CD14-positive monocyte (primary cell): ENCODE measurements at regions not wholly inside any gene's neighbourhood (a gene's known extent, or its start where the extent isn't known, plus 50 kb on each side); places are given as distances from the start of the nearest gene placed in this dataset.
"Not testable (repeated sequence)": the region's sequence is repeated elsewhere in the genome, so short reads cannot be mapped to it uniquely, and the experiment has no call there.

Experiments used
- DNase-seq, 3 donors: peaks; one replicate each; pipeline ENCODE4 v3.0.0-alpha.2; 2011 to 2022
- H2AFZ ChIP-seq: 2 replicates; pipeline ENCODE4 v1.6.0; 2012; ENCODE audit warnings: mild to moderate bottlenecking, low read depth, low read length, inconsistent platforms; ENCODE audit not compliant: insufficient read depth, poor library complexity, severe bottlenecking
- H3K27ac ChIP-seq, 2 donors: 1 replicate in 1 of 2; 2 replicates in 1 of 2; pipeline ENCODE4 v1.5.1; 2012 to 2013; ENCODE audit warnings: low read length in 2 of 2, control low read depth in 1 of 2, inconsistent platforms in 1 of 2, low read depth in 1 of 2, mild to moderate bottlenecking in 1 of 2
- H3K27me3 ChIP-seq, 2 donors: one replicate each; pipeline versions ENCODE4 v1.6.0 to v1.6.1; 2011 to 2013; ENCODE audit warnings: low read length in 2 of 2; ENCODE audit not compliant: control insufficient read depth in 2 of 2, insufficient read depth in 2 of 2
- H3K36me3 ChIP-seq, 2 donors: replicated peaks in 1 of 2; 1 replicate in 1 of 2; 2 replicates in 1 of 2; pipeline versions ENCODE4 v1.5.1 to v1.6.1; 2012 to 2013; ENCODE audit warnings: low read length in 2 of 2, control low read depth in 1 of 2, inconsistent platforms in 1 of 2, mild to moderate bottlenecking in 1 of 2; ENCODE audit not compliant: insufficient read depth in 2 of 2, control insufficient read depth in 1 of 2
- H3K4me1 ChIP-seq, 2 donors: 1 replicate in 1 of 2; 2 replicates in 1 of 2; pipeline versions ENCODE4 v1.5.1 to v1.6.1; 2012 to 2013; ENCODE audit warnings: low read length in 2 of 2, control low read depth in 1 of 2, inconsistent platforms in 1 of 2, mild to moderate bottlenecking in 1 of 2, moderate library complexity in 1 of 2; ENCODE audit not compliant: insufficient read depth in 2 of 2, control insufficient read depth in 1 of 2
- H3K4me2 ChIP-seq: replicated peaks from 2 replicates; pipeline ENCODE3; 2012; ENCODE audit warnings: low read length, moderate library complexity, mild to moderate bottlenecking; ENCODE audit not compliant: poor library complexity, severe bottlenecking; ENCODE audit errors: extremely low read depth
- H3K4me3 ChIP-seq, 3 experiments: fragments of 200-600 bp in 1 of 3; sonication (generic) in 1 of 3; replicated peaks in 1 of 3; 1 replicate in 2 of 3; 2 replicates in 1 of 3; pipeline ENCODE4 v1.5.1; 2011 to 2013; ENCODE audit warnings: low read length in 3 of 3, mild to moderate bottlenecking in 3 of 3, control low read depth in 2 of 3, low read depth in 2 of 3, inconsistent platforms in 1 of 3, moderate library complexity in 1 of 3
- H3K79me2 ChIP-seq: 2 replicates; pipeline ENCODE4 v1.6.0; 2012; ENCODE audit warnings: mild to moderate bottlenecking, control low read depth, inconsistent platforms, low read length, moderate library complexity; ENCODE audit not compliant: insufficient read depth
- H3K9ac ChIP-seq: 2 replicates; pipeline ENCODE4 v1.6.0; 2017; ENCODE audit warnings: low read length, mild to moderate bottlenecking; ENCODE audit not compliant: insufficient read depth, poor library complexity, severe bottlenecking
- H3K9me3 ChIP-seq, 2 donors: replicated peaks in 1 of 2; 1 replicate in 1 of 2; 2 replicates in 1 of 2; pipeline versions ENCODE4 v1.5.1 to v1.6.1; 2012 to 2013; ENCODE audit warnings: low read length in 2 of 2, control low read depth in 1 of 2; ENCODE audit not compliant: control insufficient read depth in 1 of 2, insufficient read depth in 1 of 2
- H4K20me1 ChIP-seq: 2 replicates; pipeline ENCODE4 v1.6.0; 2012; ENCODE audit warnings: mild to moderate bottlenecking, low read length, control low read depth, moderate library complexity; ENCODE audit not compliant: insufficient read depth
- H3K27ac Mint-ChIP-seq, 7 donors: one replicate each; pipeline ENCODE4 v1.8.0; 2020; ENCODE audit warnings: mild to moderate bottlenecking in 7 of 7, mixed read lengths in 7 of 7, moderate library complexity in 6 of 7, inconsistent platforms in 2 of 7
- H3K27me3 Mint-ChIP-seq, 3 donors: one replicate each; pipeline ENCODE4 v1.8.0; 2021 to 2022; ENCODE audit warnings: low read depth in 3 of 3, mild to moderate bottlenecking in 3 of 3, mixed read lengths in 3 of 3, moderate library complexity in 3 of 3, inconsistent platforms in 1 of 3
- H3K36me3 Mint-ChIP-seq, 2 donors: one replicate each; pipeline ENCODE4 v1.8.0; 2020; ENCODE audit warnings: mixed read lengths in 2 of 2, inconsistent platforms in 1 of 2, mild to moderate bottlenecking in 1 of 2
- H3K4me1 Mint-ChIP-seq: one replicate; pipeline ENCODE4 v1.8.0; 2020; ENCODE audit warnings: mild to moderate bottlenecking, mixed read lengths
- H3K4me3 Mint-ChIP-seq, 2 donors: one replicate each; pipeline ENCODE4 v1.8.0; 2020; ENCODE audit warnings: mild to moderate bottlenecking in 2 of 2, mixed read lengths in 2 of 2, moderate library complexity in 1 of 2
- H3K9me3 Mint-ChIP-seq, 7 donors: one replicate each; pipeline ENCODE4 v1.8.0; 2020 to 2022; ENCODE audit warnings: mixed read lengths in 7 of 7, mild to moderate bottlenecking in 6 of 7, moderate library complexity in 6 of 7, inconsistent platforms in 2 of 7
- CTCF ChIP-seq: fragments of 200-600 bp; IDR thresholded peaks from one replicate; pipeline ENCODE4 v1.8.0; 2022; ENCODE audit warnings: antibody characterized with exemption, mild to moderate bottlenecking
- WGBS: methylation state at CpG from one replicate; pipeline ENCODE4 v1.1.5; 2013; ENCODE audit warnings: missing lambda C conversion rate; ENCODE audit not compliant: insufficient coverage; 5-methylcytosine and 5-hydroxymethylcytosine counted together
- intact Hi-C, 2 donors: fragments of 100-400 bp; cut with micrococcal nuclease; formaldehyde crosslinking; loops; one replicate each; pipeline versions ENCODE4 v1.15.0 to v1.15.1; 2023

- Histone ChIP-seq H3K27ac (no peak overlapping the region), H3K4me1 (no peaks in the 10 kb centered on the region), H2AFZ (no peak overlapping the region), H3K36me3 (no peaks in the 10 kb centered on the region), H3K4me3 (no peak overlapping the region), H3K9ac (no peak overlapping the region), H3K4me2 (no peak overlapping the region), H3K79me2 (no peaks in the 10 kb centered on the region), H3K9me3 (no peaks in the 10 kb centered on the region), H4K20me1 (no peaks in the 10 kb centered on the region), H3K27me3 (no peaks in the 10 kb centered on the region)
- Mint-ChIP-seq H3K4me3 (no peak overlapping the region), H3K27me3 (peaks cover 0 to 1% (median 0%) of the 10 kb centered on the region in 3 donors), H3K36me3 (no peaks in the 10 kb centered on the region), H3K27ac (no peak overlapping the region), H3K4me1 (no peaks in the 10 kb centered on the region), H3K9me3 (peaks cover 0 to 16% (median 5%) of the 10 kb centered on the region in 7 donors)
- 100% methylated on average over 1 of the region's 2 CpGs for WGBS
- intact Hi-C loops: no loop called here
- DNase-seq: no peak
- TF ChIP-seq CTCF: no peak
These were observed 146.8 kb downstream of the OTUD1 start for GRCh38 chr10:23585666-23586065.

- H3K4me1 Mint-ChIP-seq, H3K4me3 Mint-ChIP-seq, H2AFZ ChIP-seq, intact Hi-C loops, H3K27ac Mint-ChIP-seq, H3K79me2 ChIP-seq, H3K9ac ChIP-seq, H3K4me3 ChIP-seq, H3K36me3 Mint-ChIP-seq, H3K27ac ChIP-seq, H3K27me3 ChIP-seq, H4K20me1 ChIP-seq, H3K4me2 ChIP-seq, H3K4me1 ChIP-seq, H3K27me3 Mint-ChIP-seq, H3K36me3 ChIP-seq, DNase-seq: not testable (repeated sequence)
- 89% methylated on average over 6 of the region's 10 CpGs for WGBS
- H3K9me3 ChIP-seq: peaks cover 6 to 24% of the 10 kb centered on the region in 2 donors
- peaks cover 18 to 38% (median 24%) of the 10 kb centered on the region in 7 donors for H3K9me3 Mint-ChIP-seq
These were observed 156.4 kb downstream of the OTUD1 start for GRCh38 chr10:23595278-23595677.
